ENCODE measurements at regions not wholly inside any gene's neighbourhood (a gene's known extent, or its start where the extent isn't known, plus 50 kb on each side); places are given as distances from the start of the nearest gene placed in this dataset.

- TF ChIP-seq CTCF (IDR thresholded peaks at IDR 0.05; ENCODE audit: insufficient read depth, low read depth, low read length) (no peak), EZH2 (IDR thresholded peaks at IDR 0.05; ENCODE audit: insufficient read depth, low read length) (no peak)
These were observed 1209.7 kb upstream of the PCDH9 start for GRCh38 chr13:68439817-68440216.
